Naive thymus-derived CD4-positive, alpha-beta T cell (primary cell): ENCODE measurements at regions not wholly inside any gene's neighbourhood (a gene's known extent, or its start where the extent isn't known, plus 50 kb on each side); places are given as distances from the start of the nearest gene placed in this dataset.

Source experiments
- ATAC-seq: fragments of 150-1000 bp; cut with Tn5 transposase; 2 replicates; pipeline ENCODE4 v1.10.0; 2021; ENCODE audit warnings: mild to moderate bottlenecking, moderate library complexity
- CTCF ChIA-PET: fragments of 350-600 bp; sonication (Branson Sonifier 250); formaldehyde crosslinking; loops from one replicate; lab custom pipeline; 2021; ENCODE audit warnings: antibody characterized with exemption; lab: Charles Lee
- POLR2A ChIA-PET: fragments of 350-600 bp; sonication (Branson Sonifier 250); formaldehyde crosslinking; loops from one replicate; lab custom pipeline; 2021; ENCODE audit warnings: antibody characterized with exemption, inconsistent platforms; lab: Charles Lee
- DNase-seq, 9 donors: peaks; one replicate each; pipeline versions ENCODE4 v3.0.0 to v3.0.0-alpha.2; 2020 to 2022; ENCODE audit warnings: mixed read lengths in 1 of 9
- H3K27ac ChIP-seq: one replicate; pipeline ENCODE4 v1.7.0; 2013; ENCODE audit warnings: mild to moderate bottlenecking, low read depth, low read length, moderate library complexity
- H3K27me3 ChIP-seq, 2 donors: one replicate each; pipeline ENCODE4 v1.7.0; 2013; ENCODE audit warnings: low read length in 2 of 2, mild to moderate bottlenecking in 2 of 2, moderate library complexity in 2 of 2; ENCODE audit not compliant: control insufficient read depth in 2 of 2, insufficient read depth in 2 of 2
- H3K36me3 ChIP-seq, 3 experiments: 1 replicate in 2 of 3; 2 replicates in 1 of 3; pipeline ENCODE4 v1.7.0; 2013; ENCODE audit warnings: low read length in 3 of 3, mild to moderate bottlenecking in 3 of 3, moderate library complexity in 1 of 3; ENCODE audit not compliant: insufficient read depth in 3 of 3, control insufficient read depth in 2 of 3
- H3K4me1 ChIP-seq, 2 donors: one replicate each; pipeline ENCODE4 v1.7.0; 2013; ENCODE audit warnings: low read length in 2 of 2, mild to moderate bottlenecking in 2 of 2, moderate library complexity in 1 of 2; ENCODE audit not compliant: control insufficient read depth in 2 of 2, insufficient read depth in 2 of 2
- H3K4me3 ChIP-seq: 2 replicates; pipeline ENCODE4 v1.7.0; 2013; ENCODE audit warnings: mild to moderate bottlenecking, low read length
- H3K9me3 ChIP-seq, 3 experiments: 1 replicate in 2 of 3; 2 replicates in 1 of 3; pipeline ENCODE4 v1.7.0; 2013; ENCODE audit warnings: low read length in 3 of 3; ENCODE audit not compliant: control insufficient read depth in 2 of 3
- H3K27ac Mint-ChIP-seq, 9 donors: one replicate each; pipeline ENCODE4 v1.8.0; 2020 to 2022; ENCODE audit warnings: mixed read lengths in 9 of 9, mild to moderate bottlenecking in 8 of 9, moderate library complexity in 5 of 9, inconsistent platforms in 2 of 9
- H3K27me3 Mint-ChIP-seq, 5 donors: one replicate each; pipeline ENCODE4 v1.8.0; 2021 to 2022; ENCODE audit warnings: mixed read lengths in 5 of 5, mild to moderate bottlenecking in 1 of 5
- H3K36me3 Mint-ChIP-seq, 5 donors: one replicate each; pipeline ENCODE4 v1.8.0; 2020 to 2022; ENCODE audit warnings: mixed read lengths in 5 of 5, mild to moderate bottlenecking in 3 of 5, inconsistent platforms in 1 of 5
- H3K4me1 Mint-ChIP-seq, 7 donors: one replicate each; pipeline ENCODE4 v1.8.0; 2020 to 2022; ENCODE audit warnings: mixed read lengths in 7 of 7, mild to moderate bottlenecking in 3 of 7, inconsistent platforms in 1 of 7
- H3K4me3 Mint-ChIP-seq, 10 donors: one replicate each; pipeline ENCODE4 v1.8.0; 2020 to 2022; ENCODE audit warnings: mild to moderate bottlenecking in 10 of 10, mixed read lengths in 10 of 10, moderate library complexity in 6 of 10, inconsistent platforms in 2 of 10
- H3K9me3 Mint-ChIP-seq, 11 donors: one replicate each; pipeline ENCODE4 v1.8.0; 2020 to 2022; ENCODE audit warnings: mixed read lengths in 11 of 11, mild to moderate bottlenecking in 4 of 11, inconsistent platforms in 1 of 11, moderate library complexity in 1 of 11
- intact Hi-C, 2 donors: fragments of 100-400 bp; cut with micrococcal nuclease; formaldehyde crosslinking; loops; one replicate each; pipeline ENCODE4 v1.15.1; 2023

DNA sequence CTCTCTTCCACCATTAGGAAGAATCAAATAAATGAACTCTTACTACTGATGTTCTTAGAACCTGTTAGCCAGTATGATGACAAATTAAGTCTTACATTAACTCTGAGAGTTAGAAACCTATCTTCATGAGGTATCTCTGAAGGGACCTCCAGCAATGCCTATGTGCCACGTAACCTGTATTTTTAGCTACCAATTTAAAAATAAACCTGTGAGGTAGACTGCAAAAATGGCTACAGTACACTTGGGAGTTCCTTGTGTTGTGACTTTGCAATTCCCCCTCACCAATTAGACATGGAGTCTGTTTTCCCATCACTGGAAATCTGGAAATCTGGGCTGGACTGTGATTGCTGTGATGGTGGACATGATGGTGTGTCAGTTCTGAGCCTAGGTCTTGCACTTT, 143.7 kb upstream of the MPHOSPH6 start:
- Mint-ChIP-seq H3K9me3 (peaks cover 0 to 11% (median 1%) of the 10 kb centered on the region in 11 donors), H3K27me3 (peaks cover 0 to 36% (median 18%) of the 10 kb centered on the region in 5 donors), H3K4me1 (no peaks in the 10 kb centered on the region), H3K4me3 (no peak overlapping the region), H3K27ac (no peak overlapping the region), H3K36me3 (peaks cover 0 to 3% (median 0%) of the 10 kb centered on the region in 5 donors)
- Histone ChIP-seq H3K27me3 (no peaks in the 10 kb centered on the region), H3K27ac (no peak overlapping the region), H3K4me3 (no peak overlapping the region), H3K9me3 (no peaks in the 10 kb centered on the region), H3K4me1 (no peaks in the 10 kb centered on the region), H3K36me3 (no peaks in the 10 kb centered on the region)
- DNase-seq, result no peak
- CTCF ChIA-PET, result no interaction called here
- POLR2A ChIA-PET, result no interaction called here
- ATAC-seq, result no peak
- intact Hi-C loops, result no loop called here

DNA sequence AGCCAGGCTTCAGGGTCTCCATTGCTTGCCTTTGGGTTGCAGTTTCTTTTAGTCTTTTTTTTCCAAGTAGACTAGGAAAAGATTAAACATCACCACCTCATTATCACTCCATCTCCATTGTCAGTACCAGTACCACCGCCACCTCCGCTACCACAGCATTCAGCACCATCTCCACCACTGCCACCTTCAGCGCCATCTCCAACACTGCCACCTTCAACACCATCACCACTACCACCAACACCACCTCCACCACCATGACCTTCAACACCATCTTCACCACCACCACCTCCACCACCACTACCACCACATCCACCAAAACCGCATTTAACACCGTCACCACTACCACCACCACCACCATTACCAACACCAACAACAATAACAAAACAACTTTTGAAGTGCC, 141.5 kb upstream of the MPHOSPH6 start:
- no peaks in the 10 kb centered on the region for H3K4me1 ChIP-seq
- H3K4me3 Mint-ChIP-seq, result no peak overlapping the region
- POLR2A ChIA-PET, result no interaction called here

GRCh38 chr16:82302042-82302727, 132.2 kb upstream of the MPHOSPH6 start:
- Mint-ChIP-seq H3K36me3 (no peaks in the 10 kb centered on the region), H3K4me1 (no peaks in the 10 kb centered on the region), H3K9me3 (peaks cover 0 to 4% (median 0%) of the 10 kb centered on the region in 11 donors), H3K27me3 (peaks cover 0 to 5% (median 0%) of the 10 kb centered on the region in 5 donors), H3K4me3 (no peak overlapping the region), H3K27ac (no peak overlapping the region)
- H3K9me3 ChIP-seq, result no peaks in the 10 kb centered on the region
- H3K27ac ChIP-seq, result no peak overlapping the region
- POLR2A ChIA-PET, result no interaction called here
- ATAC-seq (no peak), DNase-seq (no peak)
- CTCF ChIA-PET, result no interaction called here
- H3K4me1 ChIP-seq, result no peaks in the 10 kb centered on the region
- H3K36me3 ChIP-seq, result no peaks in the 10 kb centered on the region
- no peaks in the 10 kb centered on the region for H3K27me3 ChIP-seq
- H3K4me3 ChIP-seq, result no peak overlapping the region
- intact Hi-C loops, result no loop called here

More for the DNA sequence above, 141.5 kb upstream of the MPHOSPH6 start:
- Mint-ChIP-seq H3K27me3 (peaks cover 0 to 33% (median 15%) of the 10 kb centered on the region in 5 donors), H3K4me1 (no peaks in the 10 kb centered on the region), H3K9me3 (peaks cover 0 to 11% (median 1%) of the 10 kb centered on the region in 11 donors), H3K36me3 (peaks cover 0 to 3% (median 0%) of the 10 kb centered on the region in 5 donors), H3K27ac (no peak overlapping the region)
- no peaks in the 10 kb centered on the region for H3K27me3 ChIP-seq
- CTCF ChIA-PET, result no interaction called here
- intact Hi-C loops, result no loop called here
- no peak overlapping the region for H3K27ac ChIP-seq
- H3K4me3 ChIP-seq, result no peak overlapping the region
- no peaks in the 10 kb centered on the region for H3K36me3 ChIP-seq
- no peak for DNase-seq
- H3K9me3 ChIP-seq, result no peaks in the 10 kb centered on the region
- ATAC-seq, result no peak

- ATAC-seq (no peak), DNase-seq (no peak)
- no peaks in the 10 kb centered on the region for H3K36me3 ChIP-seq
- no peak overlapping the region for H3K4me3 Mint-ChIP-seq
- H3K9me3 ChIP-seq, result no peaks in the 10 kb centered on the region
- H3K27me3 Mint-ChIP-seq, result peaks cover 0 to 5% (median 0%) of the 10 kb centered on the region in 5 donors
- H3K4me3 ChIP-seq, result no peak overlapping the region
- no peaks in the 10 kb centered on the region for H3K4me1 Mint-ChIP-seq
- H3K27me3 ChIP-seq, result no peaks in the 10 kb centered on the region
- intact Hi-C loops, result no loop called here
- H3K27ac ChIP-seq, result no peak overlapping the region
- H3K9me3 Mint-ChIP-seq, result peaks cover 0 to 4% (median 0%) of the 10 kb centered on the region in 11 donors
- ChIA-PET CTCF (interaction anchor here (0.7 kb wide), 1 partner anchor 87 kb away, joined by 3 read pairs; no protein-coding TSS in a partner anchor), POLR2A (no interaction called here)
- no peaks in the 10 kb centered on the region for H3K4me1 ChIP-seq
- no peak overlapping the region for H3K27ac Mint-ChIP-seq
- no peaks in the 10 kb centered on the region for H3K36me3 Mint-ChIP-seq
Observed at GRCh38 chr16:82301146-82301755, 131.2 kb upstream of the MPHOSPH6 start.

DNA sequence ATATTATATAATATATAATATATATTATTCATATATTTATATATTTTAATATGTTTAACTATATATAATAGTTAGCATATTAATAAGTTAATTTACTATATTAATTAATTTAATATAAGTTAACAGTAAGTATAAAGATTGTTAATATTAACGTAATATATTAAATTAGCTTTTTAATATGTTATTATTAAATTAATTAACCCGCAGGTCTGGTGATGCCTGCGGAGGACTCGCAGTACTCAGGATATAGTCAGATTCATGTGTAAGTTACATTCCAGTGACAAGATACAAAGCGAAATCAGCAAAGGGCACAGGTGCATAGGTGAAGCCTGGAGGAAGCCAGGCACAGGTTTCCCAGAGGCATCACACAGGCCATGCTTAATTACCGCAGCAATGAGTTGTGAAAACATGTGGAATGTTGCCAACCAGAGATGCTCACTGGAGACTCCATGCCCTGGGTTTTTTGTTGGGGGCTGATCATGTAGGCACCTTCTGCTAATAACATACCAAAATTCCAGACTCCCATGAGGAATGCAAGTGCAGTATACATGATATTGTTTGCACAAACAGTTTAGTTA, 130.4 kb upstream of the MPHOSPH6 start:
- POLR2A ChIA-PET, result no interaction called here
- Histone ChIP-seq H3K4me3 (no peak overlapping the region), H3K36me3 (no peaks in the 10 kb centered on the region), H3K27me3 (no peaks in the 10 kb centered on the region), H3K4me1 (no peaks in the 10 kb centered on the region), H3K27ac (no peak overlapping the region), H3K9me3 (no peaks in the 10 kb centered on the region)
- Mint-ChIP-seq H3K4me1 (no peaks in the 10 kb centered on the region), H3K36me3 (no peaks in the 10 kb centered on the region), H3K27ac (no peak overlapping the region), H3K27me3 (peaks cover 0 to 5% (median 0%) of the 10 kb centered on the region in 5 donors), H3K4me3 (no peak overlapping the region), H3K9me3 (peaks cover 0 to 4% (median 0%) of the 10 kb centered on the region in 11 donors)
- intact Hi-C loops, result no loop called here
- DNase-seq, result no peak
- CTCF ChIA-PET, result interaction anchor here (0.6 kb wide), 1 partner anchor 1851 kb away, joined by 3 read pairs; no protein-coding TSS in a partner anchor
- ATAC-seq, result no peak

DNA sequence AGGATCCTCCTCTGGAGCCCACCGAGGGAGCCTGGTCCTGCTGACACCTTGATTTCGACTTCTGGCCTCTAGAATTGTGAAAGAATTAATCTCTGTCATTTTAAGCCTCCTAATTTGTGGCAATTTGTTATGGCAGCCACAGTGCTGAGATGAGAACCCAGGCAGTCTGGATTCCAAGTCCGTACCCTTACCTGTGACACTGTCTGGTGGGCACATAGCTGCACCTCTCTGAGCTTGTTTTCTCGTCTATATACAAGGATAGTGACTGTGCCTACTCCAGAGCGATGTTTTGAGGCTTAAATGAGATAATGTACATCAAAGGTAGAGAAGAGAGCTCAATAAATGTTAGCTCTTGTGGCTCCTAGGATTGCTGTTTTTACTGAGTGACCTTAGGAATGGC, 128.4 kb upstream of the MPHOSPH6 start:
- Histone ChIP-seq H3K4me3 (no peak overlapping the region), H3K9me3 (no peaks in the 10 kb centered on the region), H3K4me1 (no peaks in the 10 kb centered on the region), H3K27ac (no peak overlapping the region), H3K27me3 (no peaks in the 10 kb centered on the region), H3K36me3 (no peaks in the 10 kb centered on the region)
- intact Hi-C loops, result no loop called here
- no peak for DNase-seq
- H3K4me3 Mint-ChIP-seq, result no peak overlapping the region
- H3K36me3 Mint-ChIP-seq, result no peaks in the 10 kb centered on the region
- CTCF ChIA-PET, result no interaction called here
- no peaks in the 10 kb centered on the region for H3K4me1 Mint-ChIP-seq
- POLR2A ChIA-PET, result no interaction called here
- H3K27ac Mint-ChIP-seq, result no peak overlapping the region
- H3K9me3 Mint-ChIP-seq, result peaks cover 0 to 4% (median 0%) of the 10 kb centered on the region in 11 donors
- H3K27me3 Mint-ChIP-seq, result peaks cover 0 to 10% (median 6%) of the 10 kb centered on the region in 5 donors
- no peak for ATAC-seq
